HEK293 (cell line): ENCODE measurements at regions not wholly inside any gene's neighbourhood (a gene's known extent, or its start where the extent isn't known, plus 50 kb on each side); places are given as distances from the start of the nearest gene placed in this dataset.

Source experiments
- CTCF ChIA-PET: fragments of 350-600 bp; formaldehyde crosslinking; extraction: SDS; loops from one replicate; lab custom pipeline; 2021; ENCODE audit warnings: antibody characterized with exemption; lab: Yijun Ruan, JAX
- POLR2A ChIA-PET: fragments of 300-600 bp; formaldehyde crosslinking; extraction: SDS; loops from one replicate; lab custom pipeline; 2020; ENCODE audit warnings: antibody characterized with exemption, inconsistent platforms; lab: Yijun Ruan, JAX
- H3K27ac ChIP-seq: fragments of 200-500 bp; sonication (Bioruptor generic); 2 replicates; pipeline ENCODE4 v1.5.1; 2014; ENCODE audit warnings: low read depth, low read length, control low read depth, inconsistent platforms; ENCODE audit errors: extremely low read depth
- H3K36me3 ChIP-seq, 2 experiments: fragments of 200-500 bp in 1 of 2; sonication (Bioruptor generic) in 1 of 2; 1 replicate in 1 of 2; 2 replicates in 1 of 2; pipeline ENCODE4 v1.5.1; 2014 to 2017; ENCODE audit warnings: inconsistent platforms in 2 of 2, low read length in 2 of 2; ENCODE audit not compliant: control insufficient read depth in 2 of 2, insufficient read depth in 1 of 2
- H3K4me1 ChIP-seq: fragments of 200-500 bp; sonication (Bioruptor generic); 2 replicates; pipeline ENCODE4 v1.5.1; 2014; ENCODE audit warnings: mild to moderate bottlenecking, low read length, inconsistent platforms; ENCODE audit not compliant: control insufficient read depth, insufficient read depth
- H3K4me3 ChIP-seq: 2 replicates; pipeline ENCODE4 v1.5.1; 2011; ENCODE audit warnings: low read depth, mild to moderate bottlenecking, control low read depth, low read length, moderate library complexity
- H3K9me3 ChIP-seq: fragments of 200-500 bp; sonication (Bioruptor generic); 2 replicates; pipeline ENCODE4 v1.5.1; 2014; ENCODE audit warnings: low read depth, low read length, inconsistent platforms; ENCODE audit not compliant: control insufficient read depth, insufficient read depth
- BCL11B ChIP-seq: fragments of 450-650 bp; formaldehyde crosslinking; IDR thresholded peaks from 2 replicates; pipeline ENCODE4 v1.5.1; 2016; ENCODE audit warnings: low read depth, missing biosample characterization, missing genetic modification characterization
- KLF1 ChIP-seq: fragments of 450-650 bp; formaldehyde crosslinking; IDR thresholded peaks from 2 replicates; pipeline ENCODE4 v1.5.1; 2016; ENCODE audit warnings: missing biosample characterization, missing genetic modification characterization
- SP2 ChIP-seq: fragments of 450-650 bp; formaldehyde crosslinking; IDR thresholded peaks from 2 replicates; pipeline ENCODE4 v1.5.1; 2016; ENCODE audit warnings: missing biosample characterization, missing genetic modification characterization
- YY2 ChIP-seq: fragments of 450-650 bp; formaldehyde crosslinking; IDR thresholded peaks from 2 replicates; pipeline ENCODE4 v1.5.1; 2016; ENCODE audit warnings: missing biosample characterization, missing genetic modification characterization
- ZBTB8A ChIP-seq: fragments of 450-650 bp; formaldehyde crosslinking; IDR thresholded peaks from 2 replicates; pipeline ENCODE4 v1.5.1; 2016; ENCODE audit warnings: missing biosample characterization, missing genetic modification characterization
- ZNF112 ChIP-seq: fragments of 450-650 bp; formaldehyde crosslinking; IDR thresholded peaks from 2 replicates; pipeline ENCODE4 v1.5.0; 2017; ENCODE audit warnings: missing biosample characterization, missing genetic modification characterization
- ZNF114 ChIP-seq: fragments of 450-650 bp; formaldehyde crosslinking; IDR thresholded peaks from 2 replicates; pipeline ENCODE4 v1.5.0; 2017; ENCODE audit warnings: missing biosample characterization, missing genetic modification characterization
- ZNF121 ChIP-seq: fragments of 450-650 bp; formaldehyde crosslinking; IDR thresholded peaks from 2 replicates; pipeline ENCODE4 v1.5.1; 2016; ENCODE audit warnings: missing biosample characterization, missing genetic modification characterization
- ZNF155 ChIP-seq: fragments of 450-650 bp; formaldehyde crosslinking; IDR thresholded peaks from 2 replicates; pipeline ENCODE4 v1.5.1; 2016; ENCODE audit warnings: missing biosample characterization, missing genetic modification characterization
- ZNF174 ChIP-seq: fragments of 450-650 bp; formaldehyde crosslinking; IDR thresholded peaks from 2 replicates; pipeline ENCODE4 v1.5.0; 2017; ENCODE audit warnings: missing biosample characterization, mild to moderate bottlenecking, missing genetic modification characterization
- ZNF175 ChIP-seq: fragments of 450-650 bp; formaldehyde crosslinking; IDR thresholded peaks from 2 replicates; pipeline ENCODE4 v1.5.1; 2016; ENCODE audit warnings: missing biosample characterization, missing genetic modification characterization
- ZNF211 ChIP-seq: fragments of 450-650 bp; formaldehyde crosslinking; IDR thresholded peaks from 2 replicates; pipeline ENCODE4 v1.5.1; 2016; ENCODE audit warnings: low read depth, missing biosample characterization, missing genetic modification characterization
- ZNF221 ChIP-seq: fragments of 450-650 bp; formaldehyde crosslinking; IDR thresholded peaks from 2 replicates; pipeline ENCODE4 v1.5.1; 2017; ENCODE audit warnings: missing biosample characterization, missing genetic modification characterization, borderline replicate concordance
- ZNF239 ChIP-seq: fragments of 450-650 bp; formaldehyde crosslinking; IDR thresholded peaks from 2 replicates; pipeline ENCODE4 v1.5.1; 2016; ENCODE audit warnings: missing biosample characterization, missing genetic modification characterization
- ZNF248 ChIP-seq: fragments of 450-650 bp; formaldehyde crosslinking; IDR thresholded peaks from 2 replicates; pipeline ENCODE4 v1.5.1; 2017; ENCODE audit warnings: missing biosample characterization, missing genetic modification characterization
- ZNF266 ChIP-seq: fragments of 450-650 bp; formaldehyde crosslinking; IDR thresholded peaks from 2 replicates; pipeline ENCODE4 v1.5.1; 2016; ENCODE audit warnings: missing biosample characterization, missing genetic modification characterization, low read depth
- ZNF391 ChIP-seq: fragments of 450-650 bp; formaldehyde crosslinking; IDR thresholded peaks from 2 replicates; pipeline ENCODE4 v1.5.1; 2016; ENCODE audit warnings: low read depth, missing biosample characterization, missing genetic modification characterization, borderline replicate concordance
- ZNF423 ChIP-seq: fragments of 450-650 bp; formaldehyde crosslinking; IDR thresholded peaks from 2 replicates; pipeline ENCODE4 v1.5.1; 2016; ENCODE audit warnings: missing biosample characterization, missing genetic modification characterization
- ZNF610 ChIP-seq: fragments of 450-650 bp; formaldehyde crosslinking; IDR thresholded peaks from 2 replicates; pipeline ENCODE4 v1.5.1; 2016; ENCODE audit warnings: missing biosample characterization, missing genetic modification characterization, borderline replicate concordance
- ZNF777 ChIP-seq: fragments of 450-650 bp; formaldehyde crosslinking; IDR thresholded peaks from 2 replicates; pipeline ENCODE4 v1.5.1; 2017; ENCODE audit warnings: missing biosample characterization, missing genetic modification characterization, borderline replicate concordance
- ZNF843 ChIP-seq: fragments of 450-650 bp; formaldehyde crosslinking; IDR thresholded peaks from 2 replicates; pipeline ENCODE4 v1.5.1; 2016; ENCODE audit warnings: missing biosample characterization, missing genetic modification characterization
- ZSCAN30 ChIP-seq: fragments of 450-650 bp; IDR thresholded peaks from 2 replicates; pipeline ENCODE4 v1.5.1; 2018; ENCODE audit warnings: missing biosample characterization, mild to moderate bottlenecking, missing genetic modification characterization, moderate library complexity
- TF ChIP-seq, protein P1 (sequence below): fragments of 450-650 bp; formaldehyde crosslinking; IDR thresholded peaks from 2 replicates; pipeline ENCODE4 v1.5.1; 2016; ENCODE audit warnings: missing biosample characterization, missing genetic modification characterization
- TF ChIP-seq, protein P2 (sequence below): fragments of 450-650 bp; formaldehyde crosslinking; IDR thresholded peaks from 2 replicates; pipeline ENCODE4 v1.5.1; 2016; ENCODE audit warnings: missing biosample characterization, missing genetic modification characterization
- TF ChIP-seq, protein P3 (sequence below): fragments of 450-650 bp; formaldehyde crosslinking; IDR thresholded peaks from 2 replicates; pipeline ENCODE4 v1.5.1; 2016; ENCODE audit warnings: missing biosample characterization, missing genetic modification characterization
- TF ChIP-seq, protein P4 (sequence below): fragments of 450-650 bp; formaldehyde crosslinking; conservative IDR thresholded peaks from 2 replicates; pipeline ENCODE4 v1.5.1; 2016; ENCODE audit warnings: low read depth, missing biosample characterization, missing genetic modification characterization

DNA sequence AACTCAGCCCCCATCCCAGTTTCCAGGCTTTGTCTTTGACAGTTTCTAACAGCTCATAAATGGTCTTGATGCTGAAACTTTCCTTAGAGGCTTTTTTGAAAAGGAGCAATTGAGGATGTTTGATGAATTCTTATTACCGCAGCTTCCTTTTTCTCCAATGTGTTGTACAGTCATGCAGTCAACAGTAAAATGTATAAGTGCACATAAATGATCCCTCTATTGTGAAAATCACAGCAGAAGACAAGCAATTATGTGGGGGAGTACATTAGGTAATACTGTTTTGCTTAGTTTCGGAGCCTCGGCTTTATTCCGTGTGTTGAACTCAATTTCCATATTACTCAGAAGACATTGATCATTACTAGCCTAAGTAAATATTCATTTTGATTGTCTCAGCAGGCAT lies 673.7 kb downstream of the CDH8 start:
- POLR2A ChIA-PET = no interaction called here
- H3K9me3 ChIP-seq = no peaks in the 10 kb centered on the region
- TF ChIP-seq, protein P1, sequence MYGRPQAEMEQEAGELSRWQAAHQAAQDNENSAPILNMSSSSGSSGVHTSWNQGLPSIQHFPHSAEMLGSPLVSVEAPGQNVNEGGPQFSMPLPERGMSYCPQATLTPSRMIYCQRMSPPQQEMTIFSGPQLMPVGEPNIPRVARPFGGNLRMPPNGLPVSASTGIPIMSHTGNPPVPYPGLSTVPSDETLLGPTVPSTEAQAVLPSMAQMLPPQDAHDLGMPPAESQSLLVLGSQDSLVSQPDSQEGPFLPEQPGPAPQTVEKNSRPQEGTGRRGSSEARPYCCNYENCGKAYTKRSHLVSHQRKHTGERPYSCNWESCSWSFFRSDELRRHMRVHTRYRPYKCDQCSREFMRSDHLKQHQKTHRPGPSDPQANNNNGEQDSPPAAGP (tag by site-specific recombination) = no peak
- no peak for TF ChIP-seq ZNF174
- no peak for TF ChIP-seq ZNF121
- TF ChIP-seq ZNF248 = no peak
- TF ChIP-seq ZNF239 (tag by site-specific recombination) = no peak
- TF ChIP-seq ZNF221 (tag by site-specific recombination) = no peak
- no peak for TF ChIP-seq KLF1 (tag by site-specific recombination)
- no peak for TF ChIP-seq ZNF843 (tag by site-specific recombination)
- TF ChIP-seq, protein P2, sequence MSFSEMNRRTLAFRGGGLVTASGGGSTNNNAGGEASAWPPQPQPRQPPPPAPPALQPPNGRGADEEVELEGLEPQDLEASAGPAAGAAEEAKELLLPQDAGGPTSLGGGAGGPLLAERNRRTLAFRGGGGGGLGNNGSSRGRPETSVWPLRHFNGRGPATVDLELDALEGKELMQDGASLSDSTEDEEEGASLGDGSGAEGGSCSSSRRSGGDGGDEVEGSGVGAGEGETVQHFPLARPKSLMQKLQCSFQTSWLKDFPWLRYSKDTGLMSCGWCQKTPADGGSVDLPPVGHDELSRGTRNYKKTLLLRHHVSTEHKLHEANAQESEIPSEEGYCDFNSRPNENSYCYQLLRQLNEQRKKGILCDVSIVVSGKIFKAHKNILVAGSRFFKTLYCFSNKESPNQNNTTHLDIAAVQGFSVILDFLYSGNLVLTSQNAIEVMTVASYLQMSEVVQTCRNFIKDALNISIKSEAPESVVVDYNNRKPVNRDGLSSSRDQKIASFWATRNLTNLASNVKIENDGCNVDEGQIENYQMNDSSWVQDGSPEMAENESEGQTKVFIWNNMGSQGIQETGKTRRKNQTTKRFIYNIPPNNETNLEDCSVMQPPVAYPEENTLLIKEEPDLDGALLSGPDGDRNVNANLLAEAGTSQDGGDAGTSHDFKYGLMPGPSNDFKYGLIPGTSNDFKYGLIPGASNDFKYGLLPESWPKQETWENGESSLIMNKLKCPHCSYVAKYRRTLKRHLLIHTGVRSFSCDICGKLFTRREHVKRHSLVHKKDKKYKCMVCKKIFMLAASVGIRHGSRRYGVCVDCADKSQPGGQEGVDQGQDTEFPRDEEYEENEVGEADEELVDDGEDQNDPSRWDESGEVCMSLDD (tag by site-specific recombination) = no peak
- TF ChIP-seq BCL11B (tag by site-specific recombination) = no peak
- TF ChIP-seq, all 188 proteins: peak for 0
- CTCF ChIA-PET = no interaction called here
- no peak overlapping the region for H3K27ac ChIP-seq
- H3K4me3 ChIP-seq = no peak overlapping the region
- no peaks in the 10 kb centered on the region for H3K36me3 ChIP-seq
- H3K4me1 ChIP-seq = no peaks in the 10 kb centered on the region

DNA sequence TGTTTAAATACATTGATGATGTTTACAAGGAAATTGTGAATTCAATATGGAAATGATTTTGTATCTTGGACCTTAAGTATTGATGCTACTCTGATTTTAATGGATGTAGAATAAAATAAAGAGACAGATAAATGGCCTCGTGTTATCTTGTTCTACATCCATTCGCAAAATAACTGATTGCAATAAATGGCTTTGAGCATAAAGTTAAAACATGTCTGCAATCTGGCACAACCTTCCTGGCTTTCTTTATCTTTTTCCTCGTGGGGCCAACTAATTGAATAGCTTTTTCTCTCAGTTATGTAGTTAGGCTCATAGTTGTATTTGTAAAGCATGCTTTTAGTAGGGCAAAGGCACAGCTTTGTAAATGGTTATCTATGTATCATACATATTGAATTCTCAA lies 691.4 kb downstream of the CDH8 start:
- Histone ChIP-seq H3K9me3 (no peaks in the 10 kb centered on the region), H3K4me1 (no peaks in the 10 kb centered on the region), H3K36me3 (no peaks in the 10 kb centered on the region), H3K27ac (no peak overlapping the region), H3K4me3 (no peak overlapping the region)
- CTCF ChIA-PET = no interaction called here
- POLR2A ChIA-PET = no interaction called here
- TF ChIP-seq ZNF423 = no peak
- no peak for TF ChIP-seq ZNF211 (tag by site-specific recombination)
- no peak for TF ChIP-seq ZNF391
- TF ChIP-seq, protein P3, sequence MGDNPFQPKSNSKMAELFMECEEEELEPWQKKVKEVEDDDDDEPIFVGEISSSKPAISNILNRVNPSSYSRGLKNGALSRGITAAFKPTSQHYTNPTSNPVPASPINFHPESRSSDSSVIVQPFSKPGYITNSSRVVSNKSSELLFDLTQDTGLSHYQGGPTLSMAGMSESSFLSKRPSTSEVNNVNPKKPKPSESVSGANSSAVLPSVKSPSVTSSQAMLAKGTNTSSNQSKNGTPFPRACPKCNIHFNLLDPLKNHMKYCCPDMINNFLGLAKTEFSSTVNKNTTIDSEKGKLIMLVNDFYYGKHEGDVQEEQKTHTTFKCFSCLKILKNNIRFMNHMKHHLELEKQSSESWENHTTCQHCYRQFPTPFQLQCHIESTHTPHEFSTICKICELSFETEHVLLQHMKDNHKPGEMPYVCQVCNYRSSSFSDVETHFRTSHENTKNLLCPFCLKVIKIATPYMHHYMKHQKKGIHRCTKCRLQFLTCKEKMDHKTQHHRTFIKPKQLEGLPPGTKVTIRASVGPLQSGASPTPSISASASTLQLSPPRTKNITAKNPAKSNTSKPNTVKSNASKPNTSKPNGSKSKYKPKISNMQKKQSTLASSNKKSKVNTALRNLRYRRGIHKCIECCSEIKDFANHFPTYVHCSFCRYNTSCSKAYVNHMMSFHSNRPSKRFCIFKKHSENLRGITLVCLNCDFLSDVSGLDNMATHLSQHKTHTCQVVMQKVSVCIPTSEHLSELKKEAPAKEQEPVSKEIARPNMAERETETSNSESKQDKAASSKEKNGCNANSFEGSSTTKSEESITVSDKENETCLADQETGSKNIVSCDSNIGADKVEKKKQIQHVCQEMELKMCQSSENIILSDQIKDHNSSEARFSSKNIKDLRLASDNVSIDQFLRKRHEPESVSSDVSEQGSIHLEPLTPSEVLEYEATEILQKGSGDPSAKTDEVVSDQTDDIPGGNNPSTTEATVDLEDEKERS = no peak
- no peak for TF ChIP-seq ZNF777 (tag by site-specific recombination)
- no peak for TF ChIP-seq ZBTB8A
- TF ChIP-seq ZNF266 (tag by site-specific recombination) = no peak
- TF ChIP-seq, protein P4, sequence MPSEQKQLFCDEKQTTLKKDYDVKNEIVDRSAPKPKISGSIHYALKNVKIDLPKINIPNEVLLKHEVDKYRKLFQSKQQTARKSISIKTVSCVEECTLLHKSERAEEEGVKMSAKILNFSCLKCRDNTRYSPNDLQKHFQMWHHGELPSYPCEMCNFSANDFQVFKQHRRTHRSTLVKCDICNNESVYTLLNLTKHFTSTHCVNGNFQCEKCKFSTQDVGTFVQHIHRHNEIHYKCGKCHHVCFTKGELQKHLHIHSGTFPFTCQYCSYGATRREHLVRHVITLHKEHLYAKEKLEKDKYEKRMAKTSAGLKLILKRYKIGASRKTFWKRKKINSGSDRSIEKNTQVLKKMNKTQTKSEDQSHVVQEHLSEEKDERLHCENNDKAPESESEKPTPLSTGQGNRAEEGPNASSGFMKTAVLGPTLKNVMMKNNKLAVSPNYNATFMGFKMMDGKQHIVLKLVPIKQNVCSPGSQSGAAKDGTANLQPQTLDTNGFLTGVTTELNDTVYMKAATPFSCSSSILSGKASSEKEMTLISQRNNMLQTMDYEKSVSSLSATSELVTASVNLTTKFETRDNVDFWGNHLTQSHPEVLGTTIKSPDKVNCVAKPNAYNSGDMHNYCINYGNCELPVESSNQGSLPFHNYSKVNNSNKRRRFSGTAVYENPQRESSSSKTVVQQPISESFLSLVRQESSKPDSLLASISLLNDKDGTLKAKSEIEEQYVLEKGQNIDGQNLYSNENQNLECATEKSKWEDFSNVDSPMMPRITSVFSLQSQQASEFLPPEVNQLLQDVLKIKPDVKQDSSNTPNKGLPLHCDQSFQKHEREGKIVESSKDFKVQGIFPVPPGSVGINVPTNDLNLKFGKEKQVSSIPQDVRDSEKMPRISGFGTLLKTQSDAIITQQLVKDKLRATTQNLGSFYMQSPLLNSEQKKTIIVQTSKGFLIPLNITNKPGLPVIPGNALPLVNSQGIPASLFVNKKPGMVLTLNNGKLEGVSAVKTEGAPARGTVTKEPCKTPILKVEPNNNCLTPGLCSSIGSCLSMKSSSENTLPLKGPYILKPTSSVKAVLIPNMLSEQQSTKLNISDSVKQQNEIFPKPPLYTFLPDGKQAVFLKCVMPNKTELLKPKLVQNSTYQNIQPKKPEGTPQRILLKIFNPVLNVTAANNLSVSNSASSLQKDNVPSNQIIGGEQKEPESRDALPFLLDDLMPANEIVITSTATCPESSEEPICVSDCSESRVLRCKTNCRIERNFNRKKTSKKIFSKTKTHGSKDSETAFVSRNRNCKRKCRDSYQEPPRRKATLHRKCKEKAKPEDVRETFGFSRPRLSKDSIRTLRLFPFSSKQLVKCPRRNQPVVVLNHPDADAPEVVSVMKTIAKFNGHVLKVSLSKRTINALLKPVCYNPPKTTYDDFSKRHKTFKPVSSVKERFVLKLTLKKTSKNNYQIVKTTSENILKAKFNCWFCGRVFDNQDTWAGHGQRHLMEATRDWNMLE = no peak
- no peak for TF ChIP-seq ZNF114 (tag by site-specific recombination)
- no peak for TF ChIP-seq SP2
- no peak for TF ChIP-seq ZNF155
- no peak for TF ChIP-seq ZNF175 (tag by site-specific recombination)
- no peak for TF ChIP-seq ZSCAN30 (tag by site-specific recombination)
- TF ChIP-seq YY2 (tag by site-specific recombination) = no peak
- no peak for TF ChIP-seq ZNF610 (tag by site-specific recombination)
- TF ChIP-seq ZNF112 (tag by site-specific recombination) = no peak
